ENCODE measurements at regions not wholly inside any gene's neighbourhood (a gene's known extent, or its start where the extent isn't known, plus 50 kb on each side); places are given as distances from the start of the nearest gene placed in this dataset.

- Histone ChIP-seq H4K20me1 (ENCODE audit: control insufficient read depth, insufficient read depth) (no peaks in the 10 kb centered on the region), H2AFZ (ENCODE audit: control insufficient read depth, low read depth, low read length) (no peak overlapping the region), H3K4me1 (ENCODE audit: control insufficient read depth, insufficient read depth, low read length) (no peaks in the 10 kb centered on the region), H3K27me3 (replicated peaks in 1 of 2; ENCODE audit: control insufficient read depth in 2 of 2, insufficient read depth in 2 of 2, low read length in 1 of 2) (no peaks in the 10 kb centered on the region), H3K27ac (ENCODE audit: control insufficient read depth, insufficient read depth) (no peak overlapping the region), H3K9ac (ENCODE audit: control insufficient read depth, insufficient read depth, low read length) (no peak overlapping the region), H3K36me3 (ENCODE audit: control insufficient read depth in 2 of 2, insufficient read depth in 2 of 2, low read length in 1 of 2) (no peaks in the 10 kb centered on the region), H3K4me2 (ENCODE audit: control insufficient read depth, insufficient read depth) (no peak overlapping the region), H3K79me2 (ENCODE audit: control insufficient read depth, insufficient read depth, low read length) (no peaks in the 10 kb centered on the region), H3K4me3 (no peak overlapping the region), H3K9me3 (replicated peaks; ENCODE audit: control insufficient read depth, insufficient read depth, low read length) (no peaks in the 10 kb centered on the region)
- DNase-seq (ENCODE audit: low read depth, low spot score) (no peak), ATAC-seq (no peak), FAIRE-seq (no peak)
- BruUV-seq (replicated peaks), result no TSS peak
- TF ChIP-seq EZH2 (IDR thresholded peaks at IDR 0.05; ENCODE audit: borderline replicate concordance, control insufficient read depth, low read depth, low read length) (no peak), ZNF24 (IDR thresholded peaks at IDR 0.05) (no peak), HDAC2 (IDR thresholded peaks at IDR 0.05) (no peak)
- intact Hi-C loops (cut with micrococcal nuclease; ENCODE audit: unreplicated experiment), result no loop called here
- in situ Hi-C loops (cut with MboI), result no loop called here
- CTCF ChIA-PET, result interaction anchor here (1.0 kb wide), 1 partner anchor 20 kb away, joined by 4 read pairs; no protein-coding TSS in a partner anchor
- SMC1A ChIA-PET (ENCODE audit: uncharacterized antibody, unreplicated experiment), result no interaction called here
- WGBS (ENCODE audit: insufficient coverage, insufficient replicate concordance, low lambda C conversion rate, missing lambda C conversion rate), result 33% methylated on average over 3 of the region's 3 CpGs
- RAD21 ChIA-PET (ENCODE audit: unreplicated experiment), result no interaction called here
- POLR2A ChIA-PET, result no interaction called here
These were observed 64.7 kb downstream of the MTNR1B start for GRCh38 chr11:93034031-93034722.

DNA sequence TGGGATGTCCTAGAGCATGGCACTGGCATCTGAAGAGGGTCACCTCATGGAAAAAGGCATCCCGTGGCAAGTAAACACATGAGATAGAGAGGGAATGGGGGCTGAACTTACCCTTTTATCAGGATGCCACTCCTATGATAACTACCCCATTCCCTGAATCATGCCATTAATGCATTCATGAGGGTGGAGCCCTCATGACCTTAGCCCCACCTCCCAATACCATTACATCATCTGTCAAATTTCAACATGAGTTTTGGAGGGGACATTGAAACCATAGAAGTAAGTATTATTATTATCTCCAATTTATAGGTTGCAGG lies 65.2 kb downstream of the MTNR1B start:
- H3K27ac ChIP-seq (ENCODE audit: control insufficient read depth, insufficient read depth), result no peak overlapping the region
- no peaks in the 10 kb centered on the region for H3K27me3 ChIP-seq (replicated peaks in 1 of 2; ENCODE audit: control insufficient read depth in 2 of 2, insufficient read depth in 2 of 2, low read length in 1 of 2)
- H3K36me3 ChIP-seq (ENCODE audit: control insufficient read depth in 2 of 2, insufficient read depth in 2 of 2, low read length in 1 of 2), result no peaks in the 10 kb centered on the region
- ATAC-seq (no peak), FAIRE-seq (no peak), DNase-seq (ENCODE audit: low read depth, low spot score) (no peak)
- no peaks in the 10 kb centered on the region for H4K20me1 ChIP-seq (ENCODE audit: control insufficient read depth, insufficient read depth)
- H3K9me3 ChIP-seq (replicated peaks; ENCODE audit: control insufficient read depth, insufficient read depth, low read length), result no peaks in the 10 kb centered on the region
- H3K9ac ChIP-seq (ENCODE audit: control insufficient read depth, insufficient read depth, low read length), result no peak overlapping the region
- WGBS (ENCODE audit: insufficient coverage, insufficient replicate concordance, low lambda C conversion rate, missing lambda C conversion rate), result 19% methylated on average over 1 of the region's 1 CpG
- CTCF ChIA-PET, result interaction anchor here (1.0 kb wide), 1 partner anchor 19 kb away, joined by 4 read pairs; no protein-coding TSS in a partner anchor
- SMC1A ChIA-PET (ENCODE audit: uncharacterized antibody, unreplicated experiment), result no interaction called here
- H2AFZ ChIP-seq (ENCODE audit: control insufficient read depth, low read depth, low read length), result no peak overlapping the region
- no peaks in the 10 kb centered on the region for H3K79me2 ChIP-seq (ENCODE audit: control insufficient read depth, insufficient read depth, low read length)
- BruUV-seq (replicated peaks), result no TSS peak
- H3K4me1 ChIP-seq (ENCODE audit: control insufficient read depth, insufficient read depth, low read length), result no peaks in the 10 kb centered on the region
- RAD21 ChIA-PET (ENCODE audit: unreplicated experiment), result no interaction called here
- TF ChIP-seq CHD4 (IDR thresholded peaks at IDR 0.05) (no peak), RUNX3 (IDR thresholded peaks at IDR 0.05; ENCODE audit: low read length) (no peak), RELA (IDR thresholded peaks at IDR 0.05; ENCODE audit: borderline replicate concordance, partially characterized antibody) (no peak)
- H3K4me3 ChIP-seq, result no peak overlapping the region
- no peak overlapping the region for H3K4me2 ChIP-seq (ENCODE audit: control insufficient read depth, insufficient read depth)
- in situ Hi-C loops (cut with MboI), result no loop called here
- intact Hi-C loops (cut with micrococcal nuclease; ENCODE audit: unreplicated experiment), result no loop called here
- POLR2A ChIA-PET, result no interaction called here

Data from GM12878 (cell line).